Neuronal stem cell (in vitro differentiated cells): ENCODE measurements at regions not wholly inside any gene's neighbourhood (a gene's known extent, or its start where the extent isn't known, plus 50 kb on each side); places are given as distances from the start of the nearest gene placed in this dataset.

Experiments used
- DNase-seq: peaks from one replicate; pipeline ENCODE4 v3.0.0-alpha.2; 2013; ENCODE audit warnings: low spot score
- H2AFZ ChIP-seq: one replicate; pipeline ENCODE4 v1.6.1; 2013; ENCODE audit warnings: mild to moderate bottlenecking, low read length, inconsistent platforms
- H2AK5ac ChIP-seq: 2 replicates; pipeline ENCODE4 v1.6.1; 2013; ENCODE audit warnings: low read depth, mild to moderate bottlenecking, inconsistent platforms, low read length, moderate library complexity, mixed read lengths
- H2BK120ac ChIP-seq: 2 replicates; pipeline ENCODE4 v1.6.1; 2013; ENCODE audit warnings: low read depth, mild to moderate bottlenecking, inconsistent platforms, low read length, moderate library complexity, mixed read lengths
- H2BK12ac ChIP-seq: one replicate; pipeline ENCODE4 v1.6.1; 2013; ENCODE audit warnings: low read length, inconsistent platforms
- H2BK15ac ChIP-seq: 2 replicates; pipeline ENCODE4 v1.6.1; 2013; ENCODE audit warnings: mild to moderate bottlenecking, low read length, inconsistent platforms, mixed read lengths
- H2BK5ac ChIP-seq: one replicate; pipeline ENCODE4 v1.6.1; 2013; ENCODE audit warnings: inconsistent platforms, mild to moderate bottlenecking, low read length, moderate library complexity
- H3K14ac ChIP-seq: one replicate; pipeline ENCODE4 v1.6.1; 2013; ENCODE audit warnings: low read length, inconsistent platforms
- H3K18ac ChIP-seq: 2 replicates; pipeline ENCODE4 v1.6.1; 2013; ENCODE audit warnings: low read length, inconsistent platforms
- H3K23ac ChIP-seq: 2 replicates; pipeline ENCODE4 v1.6.1; 2013; ENCODE audit warnings: low read depth, mild to moderate bottlenecking, mixed read lengths, low read length, inconsistent platforms; ENCODE audit not compliant: poor library complexity
- H3K27ac ChIP-seq: replicated peaks from 3 replicates; pipeline ENCODE4 v1.5.1; 2013; ENCODE audit warnings: low read length, inconsistent platforms
- H3K27me3 ChIP-seq, 3 experiments: 2 replicates each; pipeline ENCODE4 v1.6.1; 2013; ENCODE audit warnings: low read length in 3 of 3, mild to moderate bottlenecking in 2 of 3, inconsistent platforms in 1 of 3, low read depth in 1 of 3, mixed read lengths in 1 of 3, moderate library complexity in 1 of 3; ENCODE audit not compliant: control insufficient read depth in 3 of 3, insufficient read depth in 3 of 3
- H3K36me3 ChIP-seq, 2 donors: replicated peaks in 1 of 2; 2 replicates each; pipeline ENCODE4 v1.6.1; 2013; ENCODE audit warnings: low read length in 2 of 2; ENCODE audit not compliant: control insufficient read depth in 2 of 2, insufficient read depth in 2 of 2
- H3K4ac ChIP-seq: 2 replicates; pipeline ENCODE4 v1.6.1; 2013; ENCODE audit warnings: inconsistent platforms, mild to moderate bottlenecking, low read length, moderate library complexity
- H3K4me1 ChIP-seq, 2 donors: 1 replicate in 1 of 2; 2 replicates in 1 of 2; pipeline ENCODE4 v1.6.1; 2013; ENCODE audit warnings: low read length in 2 of 2, low read depth in 1 of 2; ENCODE audit not compliant: control insufficient read depth in 2 of 2, insufficient read depth in 1 of 2
- H3K4me2 ChIP-seq: one replicate; pipeline ENCODE4 v1.6.1; 2013; ENCODE audit warnings: mild to moderate bottlenecking, low read length, inconsistent platforms; ENCODE audit not compliant: insufficient read depth, poor library complexity, severe bottlenecking
- H3K4me3 ChIP-seq, 2 donors: 2 replicates each; pipeline ENCODE4 v1.5.1; 2013; ENCODE audit warnings: low read length in 2 of 2, mild to moderate bottlenecking in 2 of 2, inconsistent platforms in 1 of 2, moderate library complexity in 1 of 2
- H3K79me1 ChIP-seq: one replicate; pipeline ENCODE4 v1.6.1; 2013; ENCODE audit warnings: low read depth, mild to moderate bottlenecking, inconsistent platforms, low read length, moderate library complexity
- H3K9ac ChIP-seq: one replicate; pipeline ENCODE4 v1.6.1; 2013; ENCODE audit warnings: mild to moderate bottlenecking, low read depth, low read length, inconsistent platforms; ENCODE audit not compliant: poor library complexity
- H3K9me3 ChIP-seq, 2 donors: replicated peaks in 1 of 2; 2 replicates each; pipeline versions ENCODE3 to v1.6.1; 2013; ENCODE audit warnings: low read length in 2 of 2, mild to moderate bottlenecking in 2 of 2, inconsistent platforms in 1 of 2, low read depth in 1 of 2, mixed read lengths in 1 of 2, moderate library complexity in 1 of 2; ENCODE audit not compliant: control insufficient read depth in 2 of 2, insufficient read depth in 1 of 2
- H4K8ac ChIP-seq: one replicate; pipeline ENCODE4 v1.6.1; 2013; ENCODE audit warnings: low read depth, mild to moderate bottlenecking, inconsistent platforms, low read length, moderate library complexity
- H4K91ac ChIP-seq: one replicate; pipeline ENCODE4 v1.6.1; 2013; ENCODE audit warnings: low read length, low read depth, mild to moderate bottlenecking, inconsistent platforms; ENCODE audit not compliant: poor library complexity
- WGBS, 2 donors: extraction: QIAGEN DNeasy Blood & Tissue Kit; methylation state at CpG; one replicate each; pipeline ENCODE4 v1.1.7; 2013; ENCODE audit warnings: missing lambda C conversion rate in 2 of 2, mixed read lengths in 1 of 2; ENCODE audit not compliant: insufficient read length in 2 of 2, insufficient replicate concordance in 1 of 2; ENCODE audit errors: extremely low coverage in 2 of 2; 5-methylcytosine and 5-hydroxymethylcytosine counted together

- Histone ChIP-seq H2AFZ (no peak overlapping the region), H2BK5ac (no peak overlapping the region), H2BK120ac (no peak overlapping the region), H3K4me1 (no peaks in the 10 kb centered on the region), H2BK12ac (no peak overlapping the region), H2AK5ac (no peak overlapping the region), H3K79me1 (no peaks in the 10 kb centered on the region), H3K9me3 (peaks cover 0 to 61% of the 10 kb centered on the region in 2 donors), H3K23ac (no peak overlapping the region), H3K14ac (no peak overlapping the region), H3K4ac (no peak overlapping the region), H3K36me3 (no peaks in the 10 kb centered on the region), H3K27ac (no peak overlapping the region), H3K4me2 (no peak overlapping the region), H3K18ac (no peak overlapping the region), H3K4me3 (no peak overlapping the region), H4K91ac (no peak overlapping the region), H4K8ac (no peak overlapping the region), H3K9ac (no peak overlapping the region), H2BK15ac (no peak overlapping the region), H3K27me3 (no peaks in the 10 kb centered on the region)
- DNase-seq = no peak
- WGBS, 2 donors = no CpG with 5 or more reads among the region's 41 CpGs
Observed at GRCh38 chr12:38160318-38161122, 156.1 kb upstream of the ALG10B start.

DNA sequence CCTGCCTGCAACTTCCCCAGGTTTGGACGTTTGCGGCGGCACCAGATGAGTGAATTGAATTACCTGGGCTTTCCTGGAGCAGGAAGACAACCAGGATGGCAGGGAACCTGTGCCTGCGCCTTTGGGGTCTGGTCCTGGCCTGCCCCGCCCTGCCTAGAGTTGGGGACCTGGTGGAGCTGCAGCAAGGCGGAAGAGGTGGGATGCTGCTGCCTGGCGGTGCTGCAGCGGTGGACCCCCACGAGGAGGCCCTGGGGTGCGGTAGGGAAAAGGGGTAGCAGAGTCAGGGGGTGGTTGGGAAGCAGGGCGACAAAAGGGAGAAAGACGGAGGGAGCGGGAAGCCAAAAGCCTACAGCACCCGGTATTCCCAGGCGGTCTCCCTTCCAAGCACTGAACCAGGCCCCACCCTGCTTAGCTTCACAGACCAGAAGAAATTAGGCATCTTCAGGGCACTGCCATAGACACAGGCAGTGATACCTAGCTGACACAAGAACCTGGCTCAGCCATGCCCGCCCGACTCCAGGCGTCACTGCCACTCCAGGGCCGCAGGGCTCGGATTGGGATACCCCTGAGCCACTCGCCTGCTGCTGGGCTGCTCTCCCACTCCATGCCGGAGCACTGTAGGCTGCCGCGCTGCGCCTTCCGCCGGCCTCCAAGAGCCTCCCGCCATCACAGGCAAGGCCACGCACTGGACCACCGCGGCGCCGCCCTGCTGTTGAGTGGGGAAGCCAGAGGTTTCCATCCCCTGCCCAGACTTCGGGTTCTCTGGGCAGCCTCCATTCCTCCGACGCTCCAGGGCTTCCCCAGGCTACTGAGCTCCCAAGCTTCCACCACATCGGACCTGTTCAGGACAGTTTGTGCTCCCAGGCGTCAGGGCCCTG, 155.2 kb upstream of the ALG10B start:
- Histone ChIP-seq H3K36me3 (no peaks in the 10 kb centered on the region), H2AFZ (no peak overlapping the region), H2BK5ac (no peak overlapping the region), H3K4me3 (no peak overlapping the region), H3K23ac (no peak overlapping the region), H3K4me2 (no peak overlapping the region), H2AK5ac (no peak overlapping the region), H3K14ac (no peak overlapping the region), H3K4ac (no peak overlapping the region), H2BK15ac (no peak overlapping the region), H2BK120ac (no peak overlapping the region), H3K9me3 (peaks cover 0 to 62% of the 10 kb centered on the region in 2 donors), H3K27ac (no peak overlapping the region), H3K4me1 (no peaks in the 10 kb centered on the region), H4K91ac (no peak overlapping the region), H3K27me3 (no peaks in the 10 kb centered on the region), H3K9ac (no peak overlapping the region), H4K8ac (no peak overlapping the region), H3K79me1 (no peaks in the 10 kb centered on the region), H2BK12ac (no peak overlapping the region), H3K18ac (no peak overlapping the region)
- no peak for DNase-seq
- no CpG with 5 or more reads among the region's 38 CpGs for WGBS, 2 donors

DNA sequence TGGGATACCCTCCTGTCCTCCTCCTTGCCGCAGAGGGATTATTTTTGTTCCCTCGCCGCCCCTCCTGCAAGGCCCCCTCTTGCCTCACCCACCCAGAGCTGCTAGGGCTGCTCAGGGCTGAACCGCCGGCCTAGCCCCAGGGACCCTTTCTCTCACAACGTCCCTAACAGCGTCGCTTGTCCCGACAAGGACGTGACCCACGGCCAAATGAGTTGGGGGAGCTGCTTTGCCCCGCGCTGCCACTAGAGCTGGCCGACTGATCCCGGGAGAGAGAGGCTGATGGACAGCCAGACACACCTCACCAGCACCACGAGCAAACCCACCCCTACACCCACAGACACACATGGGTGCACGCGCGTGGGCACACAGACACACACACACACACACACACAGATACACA, 154.6 kb upstream of the ALG10B start:
- Histone ChIP-seq H3K27me3 (no peaks in the 10 kb centered on the region), H3K18ac (no peak overlapping the region), H2AK5ac (no peak overlapping the region), H4K8ac (no peak overlapping the region), H2BK120ac (no peak overlapping the region), H3K27ac (no peak overlapping the region), H2BK5ac (no peak overlapping the region), H4K91ac (no peak overlapping the region), H3K36me3 (no peaks in the 10 kb centered on the region), H3K4ac (no peak overlapping the region), H3K9ac (peak overlapping the region; percentile 21), H2BK12ac (no peak overlapping the region), H3K9me3 (peaks cover 0 to 58% of the 10 kb centered on the region in 2 donors), H2AFZ (no peak overlapping the region), H3K23ac (no peak overlapping the region), H3K4me1 (no peaks in the 10 kb centered on the region), H2BK15ac (no peak overlapping the region), H3K79me1 (no peaks in the 10 kb centered on the region), H3K14ac (no peak overlapping the region), H3K4me2 (no peak overlapping the region), H3K4me3 (no peak overlapping the region)
- no peak for DNase-seq
- no CpG with 5 or more reads among the region's 19 CpGs for WGBS, 2 donors
